B cell (primary cell): ENCODE measurements at regions not wholly inside any gene's neighbourhood (a gene's known extent, or its start where the extent isn't known, plus 50 kb on each side); places are given as distances from the start of the nearest gene placed in this dataset.

Experiments
- ATAC-seq: fragments of 200-7000 bp; cut with Tn5 transposase; one replicate; pipeline ENCODE4 v1.10.0; 2021; ENCODE audit warnings: low read depth, mild to moderate bottlenecking, moderate number of reproducible peaks, moderate library complexity
- CTCF ChIA-PET: fragments of 350-600 bp; sonication (Branson Sonifier 250); formaldehyde crosslinking; loops from one replicate; lab custom pipeline; 2021; ENCODE audit warnings: antibody characterized with exemption, inconsistent platforms; lab: Charles Lee
- POLR2A ChIA-PET: fragments of 350-600 bp; sonication (Branson Sonifier 250); formaldehyde crosslinking; loops from one replicate; lab custom pipeline; 2021; ENCODE audit warnings: antibody characterized with exemption; lab: Charles Lee
- DNase-seq: peaks from one replicate; pipeline ENCODE4 v3.0.0; 2013
- H2AFZ ChIP-seq: 2 replicates; pipeline ENCODE4 v1.6.1; 2012; ENCODE audit warnings: mild to moderate bottlenecking, low read depth, low read length; ENCODE audit not compliant: insufficient read depth, poor library complexity, severe bottlenecking
- H3K27ac ChIP-seq, 2 donors: 1 replicate in 1 of 2; 2 replicates in 1 of 2; pipeline ENCODE4 v1.5.1; 2012 to 2013; ENCODE audit warnings: low read length in 2 of 2, mild to moderate bottlenecking in 2 of 2, moderate library complexity in 1 of 2
- H3K27me3 ChIP-seq, 4 experiments: fragments of 200-600 bp in 1 of 4; sonication (generic) in 1 of 4; replicated peaks in 1 of 4; 1 replicate in 2 of 4; 2 replicates in 2 of 4; pipeline versions ENCODE4 v1.6.1 to v1.7.0; 2013 to 2016; ENCODE audit warnings: low read length in 3 of 4, mild to moderate bottlenecking in 2 of 4, mixed read lengths in 1 of 4, moderate library complexity in 1 of 4; ENCODE audit not compliant: insufficient read depth in 4 of 4, control insufficient read depth in 3 of 4; ENCODE audit errors: control extremely low read depth in 1 of 4
- H3K36me3 ChIP-seq, 2 experiments: replicated peaks in 1 of 2; 1 replicate in 1 of 2; 2 replicates in 1 of 2; pipeline versions ENCODE4 v1.6.1 to v1.7.1; 2013; ENCODE audit warnings: low read length in 1 of 2; ENCODE audit not compliant: insufficient read depth in 2 of 2, control insufficient read depth in 1 of 2; ENCODE audit errors: control extremely low read depth in 1 of 2, extremely low read depth in 1 of 2
- H3K4me1 ChIP-seq, 2 donors: fragments of 200-600 bp in 1 of 2; sonication (generic) in 1 of 2; 1 replicate in 1 of 2; 2 replicates in 1 of 2; pipeline versions ENCODE4 v1.5.1 to v1.6.1; 2013 to 2017; ENCODE audit warnings: low read length in 2 of 2; ENCODE audit not compliant: control insufficient read depth in 2 of 2, insufficient read depth in 2 of 2
- H3K4me2 ChIP-seq: replicated peaks from 2 replicates; pipeline ENCODE3; 2012; ENCODE audit warnings: mild to moderate bottlenecking, low read depth, low read length; ENCODE audit not compliant: poor library complexity, severe bottlenecking
- H3K4me3 ChIP-seq, 5 experiments: fragments of 200-600 bp in 1 of 5; sonication (generic) in 1 of 5; 1 replicate in 3 of 5; 2 replicates in 2 of 5; pipeline versions ENCODE4 v1.5.1 to v1.7.0; 2011 to 2016; ENCODE audit warnings: low read length in 4 of 5, mild to moderate bottlenecking in 4 of 5, low read depth in 2 of 5, control low read depth in 1 of 5, moderate library complexity in 1 of 5; ENCODE audit not compliant: insufficient read depth in 1 of 5; ENCODE audit errors: control extremely low read depth in 1 of 5, extremely low read depth in 1 of 5
- H3K79me2 ChIP-seq: fragments of 200-600 bp; sonication (generic); one replicate; pipeline ENCODE4 v1.6.0; 2016; ENCODE audit warnings: low read length; ENCODE audit not compliant: control insufficient read depth, insufficient read depth
- H3K9ac ChIP-seq: fragments of 200-600 bp; sonication (generic); 2 replicates; pipeline ENCODE4 v1.6.1; 2017; ENCODE audit warnings: mild to moderate bottlenecking, low read length, moderate library complexity
- H3K9me3 ChIP-seq, 3 donors: one replicate each; pipeline versions ENCODE4 v1.6.1 to v1.7.1; 2013; ENCODE audit warnings: low read length in 2 of 3; ENCODE audit not compliant: control insufficient read depth in 2 of 3, insufficient read depth in 1 of 3; ENCODE audit errors: control extremely low read depth in 1 of 3
- H4K20me1 ChIP-seq: 2 replicates; pipeline ENCODE4 v1.6.0; 2012; ENCODE audit warnings: mild to moderate bottlenecking, low read length; ENCODE audit not compliant: insufficient read depth, control insufficient read depth, poor library complexity, severe bottlenecking
- H3K27ac Mint-ChIP-seq: one replicate; pipeline ENCODE4 v1.8.0; 2021; ENCODE audit warnings: mixed read lengths
- H3K27me3 Mint-ChIP-seq: one replicate; pipeline ENCODE4 v1.8.0; 2021; ENCODE audit warnings: mixed read lengths
- H3K4me1 Mint-ChIP-seq: one replicate; pipeline ENCODE4 v1.8.0; 2021; ENCODE audit warnings: mixed read lengths
- H3K4me3 Mint-ChIP-seq: one replicate; pipeline ENCODE4 v1.8.0; 2021; ENCODE audit warnings: mixed read lengths
- H3K9me3 Mint-ChIP-seq: one replicate; pipeline ENCODE4 v1.8.0; 2022; ENCODE audit warnings: mixed read lengths; ENCODE audit not compliant: insufficient read depth
- CTCF ChIP-seq: fragments of 200-600 bp; IDR thresholded peaks from one replicate; pipeline ENCODE4 v1.8.0; 2022; ENCODE audit warnings: antibody characterized with exemption, mild to moderate bottlenecking
- EZH2 ChIP-seq: IDR thresholded peaks from 2 replicates; pipeline ENCODE4 v1.6.1; 2012; ENCODE audit warnings: borderline replicate concordance, low read depth, mild to moderate bottlenecking, moderate library complexity, low read length; ENCODE audit not compliant: insufficient read depth, poor library complexity, severe bottlenecking
- WGBS: methylation state at CpG from one replicate; pipeline ENCODE4 v1.1.5; 2013; ENCODE audit warnings: missing lambda C conversion rate; ENCODE audit not compliant: insufficient coverage; 5-methylcytosine and 5-hydroxymethylcytosine counted together
- intact Hi-C: fragments of 100-400 bp; cut with micrococcal nuclease; formaldehyde crosslinking; loops from one replicate; pipeline ENCODE4 v1.10.0; 2022

- TF ChIP-seq CTCF (no peak), EZH2 (no peak)
- CTCF ChIA-PET, result no interaction called here
- no peak overlapping the region for H3K4me3 Mint-ChIP-seq
- no peaks in the 10 kb centered on the region for H4K20me1 ChIP-seq
- H3K27ac Mint-ChIP-seq, result no peak overlapping the region
- POLR2A ChIA-PET, result no interaction called here
- H3K4me1 ChIP-seq, result no peaks in the 10 kb centered on the region
- no peaks in the 10 kb centered on the region for H3K9me3 ChIP-seq
- no peak overlapping the region for H3K4me3 ChIP-seq
- H3K4me2 ChIP-seq, result no peak overlapping the region
- no peak overlapping the region for H3K27ac ChIP-seq
- no peaks in the 10 kb centered on the region for H3K27me3 ChIP-seq
- H3K79me2 ChIP-seq, result no peaks in the 10 kb centered on the region
- ATAC-seq (no peak), DNase-seq (no peak)
- H3K4me1 Mint-ChIP-seq, result no peaks in the 10 kb centered on the region
- H3K27me3 Mint-ChIP-seq, result peaks cover 4% of the 10 kb centered on the region
- H3K9me3 Mint-ChIP-seq, result peaks cover 2% of the 10 kb centered on the region
- no peak overlapping the region for H3K9ac ChIP-seq
- H2AFZ ChIP-seq, result no peak overlapping the region
- H3K36me3 ChIP-seq, result no peaks in the 10 kb centered on the region
- 70% methylated on average over 8 of the region's 10 CpGs for WGBS
- intact Hi-C loops, result no loop called here
Observed at GRCh38 chr10:10564081-10564794, 453.4 kb upstream of the CELF2 start.

DNA sequence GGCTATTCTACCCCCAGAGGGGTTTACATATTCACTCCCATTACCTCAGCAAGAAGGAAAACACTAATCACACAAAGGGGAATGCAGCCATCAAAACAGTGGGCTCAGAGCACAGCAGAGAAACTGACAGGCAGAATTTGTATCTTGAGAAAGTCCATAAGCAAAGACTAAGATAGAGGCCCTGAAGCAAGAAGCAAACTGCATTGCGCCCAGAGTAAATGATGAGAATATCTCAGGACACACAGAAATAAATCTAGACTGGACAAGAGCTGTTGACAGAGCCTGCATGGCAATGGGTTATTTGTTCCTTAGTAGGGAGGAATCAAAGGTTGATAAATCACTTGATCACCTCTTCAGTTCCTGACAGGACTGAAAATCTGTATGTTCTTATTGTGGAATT lies 440.7 kb upstream of the CELF2 start:
- whole genome bisulfite sequencing, result 100% methylated on average over 1 of the region's 1 CpG
- H3K27ac Mint-ChIP-seq, result no peak overlapping the region
- no peaks in the 10 kb centered on the region for H3K4me1 Mint-ChIP-seq
- no peak overlapping the region for H3K9ac ChIP-seq
- peaks cover 2% of the 10 kb centered on the region for H3K9me3 Mint-ChIP-seq
- no peak for TF ChIP-seq EZH2
- TF ChIP-seq CTCF, result no peak
- POLR2A ChIA-PET, result no interaction called here
- no peak overlapping the region for H3K27ac ChIP-seq
- H3K4me2 ChIP-seq, result no peak overlapping the region
- no peak overlapping the region for H3K4me3 ChIP-seq
- peaks cover 6% of the 10 kb centered on the region for H3K27me3 Mint-ChIP-seq
- DNase-seq (no peak), ATAC-seq (no peak)
- H3K9me3 ChIP-seq, result no peaks in the 10 kb centered on the region
- intact Hi-C loops, result no loop called here
- H3K4me3 Mint-ChIP-seq, result no peak overlapping the region
- H3K36me3 ChIP-seq, result no peaks in the 10 kb centered on the region
- CTCF ChIA-PET, result no interaction called here
- H3K27me3 ChIP-seq, result no peaks in the 10 kb centered on the region
- H3K79me2 ChIP-seq, result no peaks in the 10 kb centered on the region
- H3K4me1 ChIP-seq, result no peaks in the 10 kb centered on the region
- no peak overlapping the region for H2AFZ ChIP-seq
- H4K20me1 ChIP-seq, result no peaks in the 10 kb centered on the region
